Endodermal cell (in vitro differentiated cells): ENCODE measurements at regions not wholly inside any gene's neighbourhood (a gene's known extent, or its start where the extent isn't known, plus 50 kb on each side); places are given as distances from the start of the nearest gene placed in this dataset.
"Not testable (repeated sequence)": the region's sequence is repeated elsewhere in the genome, so short reads cannot be mapped to it uniquely, and the experiment has no call there.

ENCODE experiments used
- DNase-seq: peaks from one replicate; pipeline ENCODE4 v3.0.0-alpha.2; 2017
- H3K27ac ChIP-seq: 2 replicates; pipeline ENCODE4 v1.5.1; 2013; ENCODE audit warnings: mild to moderate bottlenecking, low read depth, low read length, moderate library complexity
- H3K27me3 ChIP-seq: 2 replicates; pipeline ENCODE4 v1.6.1; 2013; ENCODE audit warnings: mild to moderate bottlenecking, low read length, moderate library complexity; ENCODE audit not compliant: insufficient read depth, control insufficient read depth, poor library complexity, severe bottlenecking
- H3K36me3 ChIP-seq: 2 replicates; pipeline ENCODE4 v1.7.0; 2013; ENCODE audit warnings: mild to moderate bottlenecking, low read length, moderate library complexity; ENCODE audit not compliant: control insufficient read depth, insufficient read depth
- H3K4me1 ChIP-seq: one replicate; pipeline ENCODE4 v1.7.0; 2013; ENCODE audit warnings: low read length; ENCODE audit not compliant: control insufficient read depth, insufficient read depth
- H3K4me3 ChIP-seq: 2 replicates; pipeline ENCODE4 v1.5.1; 2013; ENCODE audit warnings: mild to moderate bottlenecking, low read length, moderate library complexity
- H3K9ac ChIP-seq: 2 replicates; pipeline ENCODE4 v1.6.1; 2013; ENCODE audit warnings: mild to moderate bottlenecking, low read length, moderate library complexity; ENCODE audit not compliant: poor library complexity, severe bottlenecking; ENCODE audit errors: extremely low read depth
- H3K9me3 ChIP-seq: 2 replicates; pipeline ENCODE4 v1.6.1; 2013; ENCODE audit warnings: mild to moderate bottlenecking, low read length, moderate library complexity; ENCODE audit not compliant: control insufficient read depth
- H3K27ac Mint-ChIP-seq: 2 replicates; pipeline ENCODE4 v1.8.0; 2020; ENCODE audit warnings: mixed read lengths
- H3K27me3 Mint-ChIP-seq: 2 replicates; pipeline ENCODE4 v1.8.0; 2021; ENCODE audit warnings: mild to moderate bottlenecking, mixed read lengths; ENCODE audit not compliant: insufficient read depth
- H3K36me3 Mint-ChIP-seq: 2 replicates; pipeline ENCODE4 v1.8.0; 2020; ENCODE audit warnings: low read depth, mixed read lengths
- H3K4me1 Mint-ChIP-seq: 2 replicates; pipeline ENCODE4 v1.8.0; 2020; ENCODE audit warnings: mixed read lengths
- H3K4me3 Mint-ChIP-seq: 2 replicates; pipeline ENCODE4 v1.8.0; 2020; ENCODE audit warnings: mild to moderate bottlenecking, moderate library complexity, mixed read lengths
- H3K9me3 Mint-ChIP-seq: 2 replicates; pipeline ENCODE4 v1.8.0; 2020; ENCODE audit warnings: mild to moderate bottlenecking, mixed read lengths
- CTCF ChIP-seq: fragments of 200-600 bp; sonication (generic); conservative IDR thresholded peaks from 2 replicates; pipeline ENCODE4 v1.5.0; 2021; ENCODE audit warnings: antibody characterized with exemption, mild to moderate bottlenecking
- WGBS, 2 experiments: methylation state at CpG; one replicate each; pipeline versions ENCODE4 v1.1.5 to v1.1.7; 2013; ENCODE audit warnings: missing lambda C conversion rate in 2 of 2, mixed read lengths in 1 of 2; ENCODE audit not compliant: insufficient coverage in 1 of 2, insufficient read length in 1 of 2; 5-methylcytosine and 5-hydroxymethylcytosine counted together

GRCh38 chrX:77065896-77066295 is 381.3 kb upstream of the FGF16 start:
- no peak for DNase-seq
- no peak overlapping the region for H3K4me3 Mint-ChIP-seq
- Histone ChIP-seq H3K4me3 (no peak overlapping the region), H3K4me1 (no peaks in the 10 kb centered on the region), H3K27me3 (no peaks in the 10 kb centered on the region), H3K9me3 (no peaks in the 10 kb centered on the region), H3K27ac (no peak overlapping the region), H3K36me3 (no peaks in the 10 kb centered on the region), H3K9ac (no peak overlapping the region)
- no peaks in the 10 kb centered on the region for H3K36me3 Mint-ChIP-seq
- WGBS, 2 experiments = 96% methylated on average over 10 of the region's 11 CpGs; no CpG with 5 or more reads in 1 of the 2 experiments
- H3K9me3 Mint-ChIP-seq = peaks cover 53% of the 10 kb centered on the region
- H3K4me1 Mint-ChIP-seq = peaks cover 3% of the 10 kb centered on the region
- no peak overlapping the region for H3K27ac Mint-ChIP-seq
- TF ChIP-seq CTCF = no peak
- no peaks in the 10 kb centered on the region for H3K27me3 Mint-ChIP-seq

GRCh38 chrX:77070202-77070918 is 376.8 kb upstream of the FGF16 start:
- 60 to 68% methylated on average over 1 to 3 of the region's 3 CpGs for WGBS, 2 experiments
- no peaks in the 10 kb centered on the region for H3K9me3 ChIP-seq
- no peak overlapping the region for H3K4me3 ChIP-seq
- Mint-ChIP-seq H3K27ac (no peak overlapping the region), H3K4me3 (no peak overlapping the region), H3K9me3 (peaks cover 60% of the 10 kb centered on the region), H3K27me3 (no peaks in the 10 kb centered on the region), H3K36me3 (no peaks in the 10 kb centered on the region), H3K4me1 (no peaks in the 10 kb centered on the region)
- no peaks in the 10 kb centered on the region for H3K4me1 ChIP-seq
- no peaks in the 10 kb centered on the region for H3K36me3 ChIP-seq
- H3K27ac ChIP-seq = no peak overlapping the region
- no peak for TF ChIP-seq CTCF
- no peak overlapping the region for H3K9ac ChIP-seq
- H3K27me3 ChIP-seq = no peaks in the 10 kb centered on the region
- no peak for DNase-seq

- whole genome bisulfite sequencing, 2 experiments = 64% methylated on average over 2 of the region's 2 CpGs; no CpG with 5 or more reads in 1 of the 2 experiments
- H3K27ac Mint-ChIP-seq = no peak overlapping the region
- no peak overlapping the region for H3K27ac ChIP-seq
- H3K36me3 ChIP-seq = no peaks in the 10 kb centered on the region
- peaks cover 82% of the 10 kb centered on the region for H3K9me3 Mint-ChIP-seq
- no peaks in the 10 kb centered on the region for H3K27me3 ChIP-seq
- no peak for DNase-seq
- H3K9ac ChIP-seq = no peak overlapping the region
- no peak overlapping the region for H3K4me3 ChIP-seq
- no peak for TF ChIP-seq CTCF
- no peaks in the 10 kb centered on the region for H3K36me3 Mint-ChIP-seq
- no peaks in the 10 kb centered on the region for H3K9me3 ChIP-seq
- H3K4me1 ChIP-seq = no peaks in the 10 kb centered on the region
- H3K27me3 Mint-ChIP-seq = no peaks in the 10 kb centered on the region
- no peak overlapping the region for H3K4me3 Mint-ChIP-seq
- no peaks in the 10 kb centered on the region for H3K4me1 Mint-ChIP-seq
These were observed 370.3 kb upstream of the FGF16 start for GRCh38 chrX:77076896-77077295.

GRCh38 chrX:77081237-77081636 is 366.0 kb upstream of the FGF16 start:
- H3K27me3 Mint-ChIP-seq, H3K4me3 ChIP-seq, H3K4me1 Mint-ChIP-seq, H3K27me3 ChIP-seq, H3K9ac ChIP-seq, H3K9me3 ChIP-seq, H3K27ac ChIP-seq, H3K4me1 ChIP-seq, H3K36me3 Mint-ChIP-seq, H3K4me3 Mint-ChIP-seq, H3K27ac Mint-ChIP-seq, H3K36me3 ChIP-seq, DNase-seq: not testable (repeated sequence)
- peaks cover 78% of the 10 kb centered on the region for H3K9me3 Mint-ChIP-seq
- 89 to 100% methylated on average over 1 to 3 of the region's 3 CpGs for WGBS, 2 experiments
